Nephron progenitor cell (in vitro differentiated cells): ENCODE measurements at regions not wholly inside any gene's neighbourhood (a gene's known extent, or its start where the extent isn't known, plus 50 kb on each side); places are given as distances from the start of the nearest gene placed in this dataset.

Source experiments
- DNase-seq: peaks from one replicate; pipeline ENCODE4 v3.0.0; 2021
- H3K27ac Mint-ChIP-seq: 2 replicates; pipeline ENCODE4 v1.8.0; 2021; ENCODE audit warnings: mild to moderate bottlenecking, moderate library complexity, mixed read lengths
- H3K27me3 Mint-ChIP-seq: 2 replicates; pipeline ENCODE4 v1.8.0; 2021; ENCODE audit warnings: mild to moderate bottlenecking, low read depth, mixed read lengths; ENCODE audit not compliant: poor library complexity
- H3K36me3 Mint-ChIP-seq: 2 replicates; pipeline ENCODE4 v1.8.0; 2021; ENCODE audit warnings: low read depth, mixed read lengths
- H3K4me1 Mint-ChIP-seq: 2 replicates; pipeline ENCODE4 v1.8.0; 2021; ENCODE audit warnings: mixed read lengths
- H3K4me3 Mint-ChIP-seq: 2 replicates; pipeline ENCODE4 v1.8.0; 2021; ENCODE audit warnings: mild to moderate bottlenecking, moderate library complexity, mixed read lengths
- H3K9me3 Mint-ChIP-seq: 2 replicates; pipeline ENCODE4 v1.8.0; 2021; ENCODE audit warnings: mild to moderate bottlenecking, moderate library complexity, mixed read lengths
- TF ChIP-seq, protein P1 (sequence below): fragments of 200-600 bp; sonication (generic); IDR thresholded peaks from 2 replicates; pipeline ENCODE4 v1.5.0; 2021; ENCODE audit warnings: antibody characterized with exemption

DNA sequence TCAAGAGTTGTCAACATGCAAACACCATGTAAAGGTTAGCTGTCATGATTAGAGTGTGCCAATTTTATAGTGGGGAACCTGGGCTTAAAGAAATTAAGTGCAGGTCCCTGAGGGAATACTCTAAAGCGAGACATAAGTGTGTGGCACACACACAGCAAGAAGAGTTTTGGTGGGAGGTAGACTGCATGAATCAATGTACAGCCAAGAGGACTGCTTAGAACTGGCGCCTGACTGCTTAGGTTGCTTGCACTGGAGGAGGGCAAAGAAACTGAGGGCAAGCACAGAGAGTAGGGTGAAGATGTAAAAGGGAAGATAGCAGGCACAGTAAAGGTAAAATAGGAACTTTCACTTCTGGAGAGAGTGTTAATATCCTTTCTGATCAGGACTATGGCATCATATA, 184.9 kb downstream of the SOX2 start:
- peak overlapping the region; percentile 7 for H3K27ac Mint-ChIP-seq
- no peak for DNase-seq
- H3K4me3 Mint-ChIP-seq, result no peak overlapping the region
- no peaks in the 10 kb centered on the region for H3K9me3 Mint-ChIP-seq
- H3K27me3 Mint-ChIP-seq, result peaks cover 8% of the 10 kb centered on the region
- peaks cover 4% of the 10 kb centered on the region for H3K4me1 Mint-ChIP-seq
- H3K36me3 Mint-ChIP-seq, result no peaks in the 10 kb centered on the region
- TF ChIP-seq, protein P1, sequence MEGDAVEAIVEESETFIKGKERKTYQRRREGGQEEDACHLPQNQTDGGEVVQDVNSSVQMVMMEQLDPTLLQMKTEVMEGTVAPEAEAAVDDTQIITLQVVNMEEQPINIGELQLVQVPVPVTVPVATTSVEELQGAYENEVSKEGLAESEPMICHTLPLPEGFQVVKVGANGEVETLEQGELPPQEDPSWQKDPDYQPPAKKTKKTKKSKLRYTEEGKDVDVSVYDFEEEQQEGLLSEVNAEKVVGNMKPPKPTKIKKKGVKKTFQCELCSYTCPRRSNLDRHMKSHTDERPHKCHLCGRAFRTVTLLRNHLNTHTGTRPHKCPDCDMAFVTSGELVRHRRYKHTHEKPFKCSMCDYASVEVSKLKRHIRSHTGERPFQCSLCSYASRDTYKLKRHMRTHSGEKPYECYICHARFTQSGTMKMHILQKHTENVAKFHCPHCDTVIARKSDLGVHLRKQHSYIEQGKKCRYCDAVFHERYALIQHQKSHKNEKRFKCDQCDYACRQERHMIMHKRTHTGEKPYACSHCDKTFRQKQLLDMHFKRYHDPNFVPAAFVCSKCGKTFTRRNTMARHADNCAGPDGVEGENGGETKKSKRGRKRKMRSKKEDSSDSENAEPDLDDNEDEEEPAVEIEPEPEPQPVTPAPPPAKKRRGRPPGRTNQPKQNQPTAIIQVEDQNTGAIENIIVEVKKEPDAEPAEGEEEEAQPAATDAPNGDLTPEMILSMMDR, result no peak

DNA sequence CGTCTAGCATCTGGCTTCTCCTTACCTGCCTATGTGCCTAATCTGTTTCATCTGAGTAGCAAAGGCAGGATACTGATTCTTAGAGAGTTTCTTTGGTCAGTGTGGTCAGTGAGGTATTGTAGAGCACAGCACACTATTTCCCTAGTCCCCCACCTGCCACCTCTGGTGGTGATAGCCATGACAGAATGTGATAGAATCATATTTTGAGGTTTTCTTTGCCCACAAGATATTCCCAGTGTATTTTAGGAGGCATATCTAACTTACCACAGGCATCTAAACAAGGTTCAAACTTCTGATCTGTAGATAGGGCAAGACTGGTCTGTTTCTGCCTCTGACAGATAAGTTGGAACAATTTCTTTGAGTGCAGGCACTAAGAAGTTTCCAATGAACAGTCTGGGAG, 188.0 kb downstream of the SOX2 start:
- TF ChIP-seq, protein P1, result no peak
- no peak overlapping the region for H3K4me3 Mint-ChIP-seq
- H3K27me3 Mint-ChIP-seq, result no peaks in the 10 kb centered on the region
- H3K9me3 Mint-ChIP-seq, result no peaks in the 10 kb centered on the region
- no peak for DNase-seq
- H3K4me1 Mint-ChIP-seq, result peaks cover 4% of the 10 kb centered on the region
- H3K27ac Mint-ChIP-seq, result no peak overlapping the region
- no peaks in the 10 kb centered on the region for H3K36me3 Mint-ChIP-seq

- Mint-ChIP-seq H3K36me3 (no peaks in the 10 kb centered on the region), H3K27me3 (no peaks in the 10 kb centered on the region), H3K27ac (no peak overlapping the region), H3K9me3 (no peaks in the 10 kb centered on the region), H3K4me1 (peaks cover 1% of the 10 kb centered on the region), H3K4me3 (no peak overlapping the region)
- no peak for DNase-seq
- TF ChIP-seq, protein P1, result no peak
These were observed 189.9 kb downstream of the SOX2 start for GRCh38 chr3:181901626-181902025.

GRCh38 chr3:181906338-181906737, 194.6 kb downstream of the SOX2 start:
- TF ChIP-seq, protein P1, result no peak
- Mint-ChIP-seq H3K4me1 (peaks cover 6% of the 10 kb centered on the region), H3K27me3 (no peaks in the 10 kb centered on the region), H3K9me3 (no peaks in the 10 kb centered on the region), H3K36me3 (no peaks in the 10 kb centered on the region), H3K27ac (no peak overlapping the region), H3K4me3 (no peak overlapping the region)
- no peak for DNase-seq

DNA sequence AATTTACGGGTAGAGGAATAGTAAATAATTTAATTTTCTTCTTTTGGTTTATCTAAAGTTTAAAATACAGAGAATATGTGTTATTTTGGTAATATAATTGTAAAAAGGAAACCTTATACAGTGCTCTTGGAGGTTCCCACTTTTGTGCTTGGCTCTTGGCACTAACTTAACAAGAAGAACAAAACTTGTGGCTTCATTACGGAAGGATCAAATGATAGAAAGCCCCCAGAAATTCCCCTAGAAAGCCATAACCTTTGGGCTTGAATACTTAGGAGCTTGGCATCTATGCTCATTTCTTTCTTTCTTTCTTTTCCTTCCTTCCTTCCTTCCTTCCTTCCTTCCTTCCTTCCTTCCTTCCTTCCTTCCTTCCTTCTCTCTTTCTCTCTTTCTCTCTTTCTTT, 197.5 kb downstream of the SOX2 start:
- no peaks in the 10 kb centered on the region for H3K36me3 Mint-ChIP-seq
- no peaks in the 10 kb centered on the region for H3K27me3 Mint-ChIP-seq
- TF ChIP-seq, protein P1, result no peak
- no peak for DNase-seq
- H3K4me1 Mint-ChIP-seq, result peaks cover 6% of the 10 kb centered on the region
- no peak overlapping the region for H3K27ac Mint-ChIP-seq
- no peaks in the 10 kb centered on the region for H3K9me3 Mint-ChIP-seq
- no peak overlapping the region for H3K4me3 Mint-ChIP-seq

DNA sequence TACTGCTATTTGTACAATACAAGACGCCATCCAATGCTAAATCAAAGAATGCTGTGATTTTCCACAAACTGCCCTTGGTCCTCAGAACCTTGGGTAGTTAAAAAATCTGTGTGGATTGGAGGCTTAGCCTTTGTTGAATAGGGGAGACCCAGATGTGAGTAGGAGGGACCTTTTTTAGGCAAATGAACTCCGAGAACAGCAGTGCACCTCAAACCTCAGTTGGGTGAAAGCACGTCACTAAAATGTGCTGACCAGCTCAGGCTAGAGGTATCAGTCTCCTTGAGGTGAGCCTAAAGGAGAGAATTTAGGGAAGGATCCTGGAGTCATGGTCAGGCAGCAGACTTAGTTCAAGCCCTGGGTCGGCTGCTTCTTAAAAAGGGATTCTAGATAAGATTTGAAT, 200.7 kb downstream of the SOX2 start:
- peaks cover 11% of the 10 kb centered on the region for H3K4me1 Mint-ChIP-seq
- no peaks in the 10 kb centered on the region for H3K36me3 Mint-ChIP-seq
- TF ChIP-seq, protein P1, result no peak
- DNase-seq, result no peak
- H3K27ac Mint-ChIP-seq, result no peak overlapping the region
- H3K9me3 Mint-ChIP-seq, result no peaks in the 10 kb centered on the region
- H3K4me3 Mint-ChIP-seq, result no peak overlapping the region
- H3K27me3 Mint-ChIP-seq, result peaks cover 8% of the 10 kb centered on the region
